ENCODE measurements at regions not wholly inside any gene's neighbourhood (a gene's known extent, or its start where the extent isn't known, plus 50 kb on each side); places are given as distances from the start of the nearest gene placed in this dataset.

- Histone ChIP-seq H3K4me1 (ENCODE audit: control insufficient read depth, low read length) (no peaks in the 10 kb centered on the region), H3K27me3 (ENCODE audit: control insufficient read depth, low read length) (no peaks in the 10 kb centered on the region), H3F3A (ENCODE audit: control insufficient read depth, insufficient read depth) (no peaks in the 10 kb centered on the region), H3K4me2 (ENCODE audit: low read length) (no peak overlapping the region), H3K4me3 (ENCODE audit: low read length) (no peak overlapping the region), H3K9me3 (ENCODE audit: control insufficient read depth, insufficient read depth, low read length) (no peaks in the 10 kb centered on the region), H3K79me2 (ENCODE audit: control insufficient read depth, low read length) (no peaks in the 10 kb centered on the region), H3K36me3 (ENCODE audit: control insufficient read depth, low read length) (no peaks in the 10 kb centered on the region), H3K9me2 (replicated peaks; ENCODE audit: control insufficient read depth, low read length) (no peaks in the 10 kb centered on the region), H4K20me1 (ENCODE audit: control insufficient read depth, insufficient read depth, low read depth, low read length) (no peaks in the 10 kb centered on the region), H3K27ac (ENCODE audit: low read depth, low read length) (no peak overlapping the region)
- no peak for TF ChIP-seq EZH2phosphoT487 (IDR thresholded peaks at IDR 0.05; ENCODE audit: borderline replicate concordance, low read length)
- TF ChIP-seq CTCF (IDR thresholded peaks at IDR 0.05; ENCODE audit: low read depth, low read length, poor library complexity, severe bottlenecking): no peak
These were observed 77.0 kb downstream of the NR2F2 start for GRCh38 chr15:96407482-96407881.

DNA sequence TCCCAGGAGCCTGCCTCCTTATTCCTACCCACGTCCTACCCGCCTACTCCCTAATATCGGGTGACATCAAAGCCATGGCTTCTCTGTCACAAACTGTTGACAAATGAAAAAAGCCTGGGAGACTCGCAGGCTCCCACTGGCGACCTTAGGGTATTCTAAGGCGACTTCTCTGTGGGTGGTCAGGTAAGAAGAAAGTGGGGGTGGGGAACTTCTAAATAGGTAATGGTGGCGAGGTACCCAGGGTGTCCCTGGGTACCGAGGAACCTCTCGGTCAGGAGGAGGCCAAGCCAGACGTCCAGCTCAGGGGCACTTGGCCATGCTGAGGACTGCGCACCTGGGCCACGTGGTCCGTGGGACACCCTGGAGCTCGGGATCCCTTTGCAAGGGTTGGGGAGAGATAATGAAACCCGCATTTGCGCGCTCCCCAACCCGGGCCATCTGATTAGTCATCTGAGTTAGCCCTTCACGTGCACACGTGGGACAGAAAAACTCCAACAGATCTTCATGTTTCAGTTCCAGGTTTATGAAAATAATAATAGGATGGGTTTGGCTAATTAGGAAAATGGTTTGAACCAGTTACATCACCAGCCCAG is 78.2 kb downstream of the NR2F2 start:
- no peaks in the 10 kb centered on the region for H3K79me2 ChIP-seq (ENCODE audit: control insufficient read depth, low read length)
- H4K20me1 ChIP-seq (ENCODE audit: control insufficient read depth, insufficient read depth, low read depth, low read length): no peaks in the 10 kb centered on the region
- H3K4me1 ChIP-seq (ENCODE audit: control insufficient read depth, low read length): no peaks in the 10 kb centered on the region
- no peak for TF ChIP-seq CTCF (IDR thresholded peaks at IDR 0.05; ENCODE audit: low read depth, low read length, poor library complexity, severe bottlenecking)
- no peak for TF ChIP-seq EZH2phosphoT487 (IDR thresholded peaks at IDR 0.05; ENCODE audit: borderline replicate concordance, low read length)
- H3K9me2 ChIP-seq (replicated peaks; ENCODE audit: control insufficient read depth, low read length): no peaks in the 10 kb centered on the region
- no peak overlapping the region for H3K27ac ChIP-seq (ENCODE audit: low read depth, low read length)
- H3K36me3 ChIP-seq (ENCODE audit: control insufficient read depth, low read length): no peaks in the 10 kb centered on the region
- H3K27me3 ChIP-seq (ENCODE audit: control insufficient read depth, low read length): no peaks in the 10 kb centered on the region
- no peaks in the 10 kb centered on the region for H3F3A ChIP-seq (ENCODE audit: control insufficient read depth, insufficient read depth)
- H3K9me3 ChIP-seq (ENCODE audit: control insufficient read depth, insufficient read depth, low read length): no peaks in the 10 kb centered on the region
- no peak overlapping the region for H3K4me3 ChIP-seq (ENCODE audit: low read length)
- no peak overlapping the region for H3K4me2 ChIP-seq (ENCODE audit: low read length)

DNA sequence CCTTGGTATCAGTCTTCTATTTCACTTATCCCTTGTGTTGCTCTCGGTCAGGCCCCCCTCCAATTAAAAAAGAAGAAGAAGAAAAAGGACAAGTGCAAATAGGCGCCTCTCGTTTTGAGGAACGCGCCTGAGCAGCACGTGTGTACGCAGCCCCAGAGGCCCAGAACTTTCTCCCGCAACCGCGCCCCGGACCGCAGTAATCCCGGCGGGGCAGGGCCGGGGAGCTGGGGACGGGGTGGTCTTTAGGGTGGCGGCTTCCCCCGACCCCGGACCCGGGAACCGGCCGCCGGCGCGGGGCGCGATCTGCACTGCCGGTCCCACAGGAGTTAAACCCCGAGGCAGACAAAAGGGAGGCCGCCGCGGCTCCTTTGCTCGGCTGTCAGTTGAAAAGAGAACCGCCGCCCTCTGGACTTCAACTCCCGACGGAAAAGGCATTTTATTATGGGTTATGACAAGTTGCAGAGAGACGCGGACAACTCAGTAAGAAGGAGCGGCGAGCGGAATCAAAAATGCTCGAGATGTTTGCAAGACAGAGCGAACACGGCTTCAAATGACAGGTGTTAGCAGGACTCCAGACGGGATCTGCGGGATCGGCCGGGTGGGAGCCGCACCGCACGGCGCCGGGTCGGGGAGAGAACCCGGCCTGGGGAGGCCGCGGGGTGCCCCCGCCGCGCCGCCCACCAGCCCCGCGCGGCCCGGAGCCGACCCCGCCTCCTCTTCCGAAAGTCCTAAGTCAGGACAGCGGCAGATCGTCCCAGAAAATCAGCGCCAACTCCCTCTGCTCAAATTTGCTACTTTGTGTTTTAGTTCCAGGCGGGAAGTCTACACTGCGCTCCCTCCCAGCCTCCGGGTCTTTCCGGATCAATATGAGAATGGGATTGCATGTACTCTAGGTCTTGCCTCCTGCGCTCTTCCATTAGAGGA is 79.0 kb downstream of the NR2F2 start:
- no peaks in the 10 kb centered on the region for H3F3A ChIP-seq (ENCODE audit: control insufficient read depth, insufficient read depth)
- no peaks in the 10 kb centered on the region for H3K9me3 ChIP-seq (ENCODE audit: control insufficient read depth, insufficient read depth, low read length)
- no peaks in the 10 kb centered on the region for H3K27me3 ChIP-seq (ENCODE audit: control insufficient read depth, low read length)
- H3K79me2 ChIP-seq (ENCODE audit: control insufficient read depth, low read length): no peaks in the 10 kb centered on the region
- no peak overlapping the region for H3K4me2 ChIP-seq (ENCODE audit: low read length)
- H3K9me2 ChIP-seq (replicated peaks; ENCODE audit: control insufficient read depth, low read length): no peaks in the 10 kb centered on the region
- no peaks in the 10 kb centered on the region for H4K20me1 ChIP-seq (ENCODE audit: control insufficient read depth, insufficient read depth, low read depth, low read length)
- H3K36me3 ChIP-seq (ENCODE audit: control insufficient read depth, low read length): no peaks in the 10 kb centered on the region
- H3K27ac ChIP-seq (ENCODE audit: low read depth, low read length): no peak overlapping the region
- no peaks in the 10 kb centered on the region for H3K4me1 ChIP-seq (ENCODE audit: control insufficient read depth, low read length)
- no peak overlapping the region for H3K4me3 ChIP-seq (ENCODE audit: low read length)
- TF ChIP-seq EZH2phosphoT487 (IDR thresholded peaks at IDR 0.05; ENCODE audit: borderline replicate concordance, low read length) (no peak), CTCF (IDR thresholded peaks at IDR 0.05; ENCODE audit: low read depth, low read length, poor library complexity, severe bottlenecking) (no peak)
